HCT116 (cell line): ENCODE measurements at regions not wholly inside any gene's neighbourhood (a gene's known extent, or its start where the extent isn't known, plus 50 kb on each side); places are given as distances from the start of the nearest gene placed in this dataset.

Experiments
- ATAC-seq: fragments of 200-7000 bp; cut with Tn5 transposase; 2 replicates; pipeline ENCODE4 v1.9.1; 2020; ENCODE audit warnings: mild to moderate bottlenecking, moderate library complexity
- BruUV-seq: library from RNA; stranded (reverse); fragments of 400-500 nt; replicated peaks from 2 replicates; lab custom pipeline; 2021; lab: Mats Ljungman, UMichigan
- CTCF ChIA-PET: fragments of 300-600 bp; sonication (Branson Sonifier 250); formaldehyde crosslinking; loops from one replicate; lab custom pipeline; 2021; ENCODE audit warnings: antibody characterized with exemption; lab: Charles Lee
- POLR2A ChIA-PET: fragments of 300-600, 350-600 bp; sonication (Branson Sonifier 250); formaldehyde crosslinking; loops from one replicate; lab custom pipeline; 2021; ENCODE audit warnings: antibody characterized with exemption; lab: Charles Lee
- RAD21 ChIA-PET, 2 experiments: fragments of 300-600 bp; sonication (Branson Sonifier 250); formaldehyde crosslinking; loops; one replicate each; lab custom pipeline; 2023; ENCODE audit warnings: low total read pairs in 2 of 2; ENCODE audit not compliant: uncharacterized antibody in 2 of 2, unreplicated experiment in 2 of 2, low non-redundant PET in 1 of 2; lab: Charles Lee
- DNase-seq: peaks from one replicate; pipeline ENCODE4 v3.0.0-alpha.2; 2010; ENCODE audit warnings: low read depth, low spot score
- H2AFZ ChIP-seq: fragments of 200-600 bp; shearing (Covaris generic), sonication (generic); 2 replicates; pipeline ENCODE4 v1.6.1; 2017; ENCODE audit warnings: low read depth, mixed run types, mixed read lengths, antibody characterized with exemption, low read length; ENCODE audit not compliant: poor library complexity, severe bottlenecking
- H3K27ac ChIP-seq: 2 replicates; pipeline ENCODE4 v1.5.1; 2012; ENCODE audit warnings: low read depth, low read length
- H3K27me3 ChIP-seq: fragments of 200-600 bp; sonication (generic); 2 replicates; pipeline ENCODE4 v1.6.1; 2016; ENCODE audit warnings: mixed run types, low read length, mixed read lengths; ENCODE audit not compliant: insufficient read depth
- H3K36me3 ChIP-seq, 2 experiments: fragments of 200-500 bp in 1 of 2; fragments of 200-600 bp in 1 of 2; sonication (Bioruptor generic) in 1 of 2; sonication (generic) in 1 of 2; 2 replicates each; pipeline versions ENCODE4 v1.5.1 to v1.6.1; 2014 to 2016; ENCODE audit warnings: low read length in 2 of 2, inconsistent platforms in 1 of 2, mixed read lengths in 1 of 2, mixed run types in 1 of 2; ENCODE audit not compliant: insufficient read depth in 2 of 2, control insufficient read depth in 1 of 2
- H3K4me1 ChIP-seq, 2 experiments: fragments of 200-600 bp in 1 of 2; sonication (generic) in 1 of 2; 2 replicates each; pipeline versions ENCODE4 v1.5.1 to v1.6.1; 2012 to 2017; ENCODE audit warnings: low read length in 2 of 2, inconsistent platforms in 1 of 2, mild to moderate bottlenecking in 1 of 2, mixed read lengths in 1 of 2, mixed run types in 1 of 2, moderate library complexity in 1 of 2; ENCODE audit not compliant: insufficient read depth in 2 of 2, control insufficient read depth in 1 of 2
- H3K4me2 ChIP-seq: fragments of 200-600 bp; sonication (generic); 2 replicates; pipeline ENCODE4 v1.6.1; 2017; ENCODE audit warnings: mixed run types, low read length, mixed read lengths
- H3K4me3 ChIP-seq, 2 experiments: fragments of 200-600 bp in 1 of 2; sonication (generic) in 1 of 2; replicated peaks in 1 of 2; 2 replicates each; pipeline ENCODE4 v1.5.1; 2011 to 2016; ENCODE audit warnings: low read length in 2 of 2, control low read depth in 1 of 2, low read depth in 1 of 2, mild to moderate bottlenecking in 1 of 2, mixed read lengths in 1 of 2, mixed run types in 1 of 2
- H3K79me2 ChIP-seq: fragments of 200-600 bp; sonication (generic); 2 replicates; pipeline ENCODE4 v1.6.1; 2017; ENCODE audit warnings: mild to moderate bottlenecking, mixed run types, low read length, moderate library complexity, mixed read lengths; ENCODE audit not compliant: insufficient read depth
- H3K9ac ChIP-seq: fragments of 200-600 bp; sonication (generic); 2 replicates; pipeline ENCODE4 v1.6.1; 2016; ENCODE audit warnings: low read length, mixed read lengths
- H3K9me2 ChIP-seq: fragments of 200-600 bp; sonication (generic), shearing (Covaris generic); 2 replicates; pipeline ENCODE4 v1.6.1; 2017; ENCODE audit warnings: mixed run types, mild to moderate bottlenecking, moderate library complexity; ENCODE audit not compliant: insufficient read depth
- H3K9me3 ChIP-seq, 2 experiments: fragments of 200-500 bp in 1 of 2; fragments of 200-600 bp in 1 of 2; sonication (Bioruptor generic) in 1 of 2; sonication (generic) in 1 of 2; 2 replicates each; pipeline ENCODE4 v1.6.1; 2014 to 2017; ENCODE audit warnings: low read length in 2 of 2, mixed read lengths in 2 of 2, inconsistent platforms in 1 of 2, low read depth in 1 of 2, mild to moderate bottlenecking in 1 of 2, mixed run types in 1 of 2, moderate library complexity in 1 of 2; ENCODE audit not compliant: control insufficient read depth in 1 of 2, insufficient read depth in 1 of 2
- H4K20me1 ChIP-seq: fragments of 200-600 bp; sonication (generic), shearing (Covaris generic); 2 replicates; pipeline ENCODE4 v1.6.1; 2017; ENCODE audit warnings: mixed run types, mild to moderate bottlenecking, moderate library complexity; ENCODE audit not compliant: insufficient read depth
- CBX3 ChIP-seq: IDR thresholded peaks from 2 replicates; pipeline ENCODE4 v1.6.1; 2012; ENCODE audit warnings: low read depth
- CEBPB ChIP-seq: IDR thresholded peaks from 2 replicates; pipeline ENCODE4 v1.6.1; 2012; ENCODE audit warnings: low read depth
- CTCF ChIP-seq, 3 experiments: fragments of 200-600 bp in 1 of 3; sonication (generic) in 1 of 3; IDR thresholded peaks in 2 of 3; conservative IDR thresholded peaks in 1 of 3; 2 replicates each; pipeline ENCODE4 v1.5.1; 2012 to 2017; ENCODE audit warnings: low read depth in 2 of 3, low read length in 2 of 3, antibody characterized with exemption in 1 of 3, borderline replicate concordance in 1 of 3, control low read depth in 1 of 3, mild to moderate bottlenecking in 1 of 3, mixed read lengths in 1 of 3, mixed run types in 1 of 3, moderate library complexity in 1 of 3; ENCODE audit not compliant: insufficient read depth in 1 of 3
- EGR1 ChIP-seq: IDR thresholded peaks from 2 replicates; pipeline ENCODE4 v1.6.1; 2012; ENCODE audit warnings: low read depth
- ELF1 ChIP-seq: IDR thresholded peaks from 2 replicates; pipeline ENCODE4 v1.6.1; 2012; ENCODE audit warnings: low read depth, borderline replicate concordance
- EZH2phosphoT487 ChIP-seq: fragments of 200-600 bp; IDR thresholded peaks from 2 replicates; pipeline ENCODE4 v1.6.1; 2018; ENCODE audit warnings: antibody characterized with exemption, borderline replicate concordance
- POLR2A ChIP-seq: IDR thresholded peaks from 2 replicates; pipeline ENCODE4 v1.7.0; 2011; ENCODE audit warnings: borderline replicate concordance; ENCODE audit not compliant: insufficient read depth, insufficient read length; ENCODE audit errors: extremely low read depth
- POLR2AphosphoS5 ChIP-seq: IDR thresholded peaks from 2 replicates; pipeline ENCODE4 v1.6.1; 2011; ENCODE audit warnings: mild to moderate bottlenecking, low read depth, low read length, moderate library complexity
- REST ChIP-seq: IDR thresholded peaks from 2 replicates; pipeline ENCODE4 v1.6.1; 2012; ENCODE audit warnings: low read depth
- SIN3A ChIP-seq: IDR thresholded peaks from 2 replicates; pipeline ENCODE4 v1.6.1; 2012; ENCODE audit warnings: low read depth
- SP1 ChIP-seq: IDR thresholded peaks from 2 replicates; pipeline ENCODE4 v1.6.1; 2012; ENCODE audit warnings: low read depth
- SRF ChIP-seq: IDR thresholded peaks from 2 replicates; pipeline ENCODE4 v1.6.1; 2012; ENCODE audit warnings: low read depth
- TCF7L2 ChIP-seq: IDR thresholded peaks from 2 replicates; pipeline ENCODE4 v1.7.0; 2011; ENCODE audit warnings: borderline replicate concordance, inconsistent platforms; ENCODE audit not compliant: insufficient read depth, insufficient read length; ENCODE audit errors: extremely low read depth
- ZBTB33 ChIP-seq: IDR thresholded peaks from 2 replicates; pipeline ENCODE4 v1.6.1; 2011; ENCODE audit warnings: mild to moderate bottlenecking, low read length, moderate library complexity; ENCODE audit not compliant: insufficient replicate concordance; ENCODE audit errors: extremely low read depth
- ZFX ChIP-seq: fragments of 450-650 bp; IDR thresholded peaks from 2 replicates; pipeline ENCODE4 v1.6.1; 2017
- intact Hi-C: fragments of 100-400 bp; cut with micrococcal nuclease; formaldehyde crosslinking; loops from 2 replicates; pipeline ENCODE4 v1.10.0; 2022

- TF ChIP-seq ELF1 (no peak), EZH2phosphoT487 (no peak), EGR1 (no peak), POLR2AphosphoS5 (no peak), ZFX (no peak), CEBPB (no peak), SRF (no peak), ZBTB33 (no peak)
- TF ChIP-seq, all 23 proteins: peak for 0
Measured at GRCh38 chr5:73272351-73272750, 99.4 kb downstream of the TMEM174 start (continued).

GRCh38 chr5:73268826-73269225, 95.8 kb downstream of the TMEM174 start:
- Histone ChIP-seq H4K20me1 (no peaks in the 10 kb centered on the region), H3K27me3 (no peaks in the 10 kb centered on the region)
- intact Hi-C loops: no loop called here
- TF ChIP-seq TCF7L2: no peak
- TF ChIP-seq POLR2AphosphoS5: no peak
- no peak for TF ChIP-seq REST
- TF ChIP-seq SP1: no peak
- no peak for TF ChIP-seq ZFX
- no peak for TF ChIP-seq CTCF (IDR thresholded peaks at IDR 0.05 in 2 of 3, conservative IDR thresholded peaks at IDR 0.05 in 1 of 3; ENCODE audit: borderline replicate concordance in 1 of 3, insufficient read depth in 1 of 3, low read depth in 2 of 3, low read length in 2 of 3)
- TF ChIP-seq SRF: no peak
- no peak for TF ChIP-seq SIN3A
- TF ChIP-seq ZBTB33: no peak
- TF ChIP-seq EGR1: no peak
- no peak for TF ChIP-seq POLR2A
- no peak for TF ChIP-seq CBX3
- no peak for TF ChIP-seq EZH2phosphoT487

More at GRCh38 chr5:73268826-73269225, 95.8 kb downstream of the TMEM174 start:
- Histone ChIP-seq H3K27ac (no peak overlapping the region), H3K36me3 (no peaks in the 10 kb centered on the region), H3K4me1 (no peaks in the 10 kb centered on the region), H3K4me3 (no peak overlapping the region), H3K9ac (no peak overlapping the region), H3K9me2 (no peaks in the 10 kb centered on the region), H3K79me2 (no peaks in the 10 kb centered on the region), H3K9me3 (no peaks in the 10 kb centered on the region), H2AFZ (no peak overlapping the region), H3K4me2 (no peak overlapping the region)
- ATAC-seq: no peak
- POLR2A ChIA-PET: no interaction called here
- no peak for DNase-seq
- no TSS peak for BruUV-seq
- CTCF ChIA-PET: no interaction called here
- RAD21 ChIA-PET: no interaction called here
